ENCODE measurements at regions not wholly inside any gene's neighbourhood (a gene's known extent, or its start where the extent isn't known, plus 50 kb on each side); places are given as distances from the start of the nearest gene placed in this dataset.

DNA sequence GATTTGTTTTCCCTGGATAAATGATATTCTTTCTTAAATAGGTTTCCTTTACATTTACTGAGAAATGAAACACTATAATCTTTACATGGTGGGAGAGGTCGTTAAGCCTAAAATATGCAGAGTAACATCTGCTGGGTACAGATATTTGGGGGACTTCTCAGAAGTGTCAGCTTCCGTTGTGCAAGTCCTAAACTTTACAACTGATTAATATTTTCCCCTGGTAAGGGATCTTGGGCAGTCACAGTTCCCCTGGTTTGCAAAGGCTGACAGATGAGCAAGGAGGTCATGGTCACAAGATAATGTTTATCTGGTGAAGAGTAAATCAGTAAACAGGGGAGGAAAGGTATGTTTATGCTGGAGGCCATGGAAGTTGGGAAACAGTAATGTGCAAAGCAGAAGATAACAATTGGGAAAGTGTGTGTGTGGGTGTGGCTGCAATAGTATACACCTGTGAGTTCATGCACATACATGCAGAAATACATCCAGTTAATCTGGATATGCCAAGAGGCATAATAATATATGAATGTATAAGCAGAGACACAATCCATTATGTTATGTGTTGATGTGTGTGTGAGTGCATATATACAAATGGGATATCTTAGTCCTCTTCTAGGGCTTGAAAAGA is 508.2 kb upstream of the FAM241A start:
- TF ChIP-seq, protein P1, sequence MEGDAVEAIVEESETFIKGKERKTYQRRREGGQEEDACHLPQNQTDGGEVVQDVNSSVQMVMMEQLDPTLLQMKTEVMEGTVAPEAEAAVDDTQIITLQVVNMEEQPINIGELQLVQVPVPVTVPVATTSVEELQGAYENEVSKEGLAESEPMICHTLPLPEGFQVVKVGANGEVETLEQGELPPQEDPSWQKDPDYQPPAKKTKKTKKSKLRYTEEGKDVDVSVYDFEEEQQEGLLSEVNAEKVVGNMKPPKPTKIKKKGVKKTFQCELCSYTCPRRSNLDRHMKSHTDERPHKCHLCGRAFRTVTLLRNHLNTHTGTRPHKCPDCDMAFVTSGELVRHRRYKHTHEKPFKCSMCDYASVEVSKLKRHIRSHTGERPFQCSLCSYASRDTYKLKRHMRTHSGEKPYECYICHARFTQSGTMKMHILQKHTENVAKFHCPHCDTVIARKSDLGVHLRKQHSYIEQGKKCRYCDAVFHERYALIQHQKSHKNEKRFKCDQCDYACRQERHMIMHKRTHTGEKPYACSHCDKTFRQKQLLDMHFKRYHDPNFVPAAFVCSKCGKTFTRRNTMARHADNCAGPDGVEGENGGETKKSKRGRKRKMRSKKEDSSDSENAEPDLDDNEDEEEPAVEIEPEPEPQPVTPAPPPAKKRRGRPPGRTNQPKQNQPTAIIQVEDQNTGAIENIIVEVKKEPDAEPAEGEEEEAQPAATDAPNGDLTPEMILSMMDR (IDR thresholded peaks at IDR 0.05) = no peak
- ATAC-seq (no peak), FAIRE-seq (no peak), DNase-seq (no peak)
- H3K27me3 ChIP-seq = peaks cover 0 to 4% (median 0%) of the 10 kb centered on the region in 4 donors
- no peak overlapping the region for H3K4me3 ChIP-seq
- no peaks in the 10 kb centered on the region for H3K4me1 ChIP-seq
- 14 to 19% methylated on average over 2 of the region's 2 CpGs for whole genome bisulfite sequencing, 2 donors
- no peaks in the 10 kb centered on the region for H3K36me3 ChIP-seq
- H3K9me3 ChIP-seq = no peaks in the 10 kb centered on the region
- H3K27ac ChIP-seq = no peak overlapping the region
- intact Hi-C loops (cut with DNase I) = loop anchor here in 1 of 3 donors (5.0 kb wide), 1 partner anchor 220 kb away; no protein-coding TSS in a partner anchor

DNA sequence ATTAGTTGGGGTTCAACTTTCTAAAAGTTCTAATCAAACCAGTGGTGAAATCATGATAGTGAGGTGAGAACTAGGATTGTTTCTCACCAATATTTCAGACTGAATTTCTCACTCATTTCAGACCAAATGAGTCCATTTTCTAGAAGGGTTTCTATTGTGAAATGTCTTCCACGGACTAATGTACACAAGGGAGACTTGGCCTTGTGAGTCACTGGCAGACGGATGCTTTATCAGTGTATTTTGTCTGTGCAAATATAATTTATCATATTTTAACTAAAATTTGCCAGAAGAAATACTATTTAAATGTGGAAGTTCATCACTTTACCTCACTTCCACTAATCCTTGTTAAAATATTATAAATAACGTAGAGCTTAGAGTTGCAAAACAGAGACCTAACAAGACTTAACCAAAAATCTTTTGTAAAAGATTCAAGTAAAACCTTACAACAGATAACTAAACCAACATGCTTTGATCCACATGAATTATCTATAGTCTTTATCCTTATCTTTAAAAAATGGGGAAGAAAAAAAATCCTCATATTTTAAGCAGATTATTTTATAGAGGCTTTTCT is 506.0 kb upstream of the FAM241A start:
- ATAC-seq (no peak), DNase-seq (no peak), FAIRE-seq (no peak)
- TF ChIP-seq, protein P1 (IDR thresholded peaks at IDR 0.05) = no peak
- H3K9me3 ChIP-seq = no peaks in the 10 kb centered on the region
- H3K27me3 ChIP-seq = peaks cover 0 to 4% (median 0%) of the 10 kb centered on the region in 4 donors
- no peaks in the 10 kb centered on the region for H3K4me1 ChIP-seq
- no peak overlapping the region for H3K4me3 ChIP-seq
- H3K27ac ChIP-seq = no peak overlapping the region
- intact Hi-C loops (cut with DNase I) = loop anchor here in 1 of 3 donors (5.0 kb wide), 1 partner anchor 218 kb away; no protein-coding TSS in a partner anchor
- no peaks in the 10 kb centered on the region for H3K36me3 ChIP-seq
- WGBS, 2 donors = 24 to 33% methylated on average over 3 of the region's 3 CpGs

DNA sequence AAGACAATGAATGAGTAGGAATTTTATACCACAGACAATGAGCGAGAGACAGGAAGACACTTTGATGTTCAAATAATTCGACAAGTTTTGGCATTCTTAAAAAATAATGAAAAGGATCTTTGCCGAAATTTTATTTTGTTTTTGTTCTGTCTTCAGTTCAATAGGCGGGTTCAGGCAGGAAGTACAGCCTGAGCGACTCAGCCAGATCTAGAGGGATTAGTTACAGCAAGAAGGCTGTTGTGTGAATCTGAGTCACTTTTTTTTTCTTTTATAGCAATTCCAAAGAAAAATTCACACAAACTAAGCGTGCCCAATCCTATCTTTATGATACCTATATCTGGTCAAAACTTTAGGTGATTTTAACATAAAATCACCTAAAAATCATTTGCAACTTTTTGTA is 505.4 kb upstream of the FAM241A start:
- Histone ChIP-seq H3K27me3 (peaks cover 0 to 4% (median 0%) of the 10 kb centered on the region in 4 donors), H3K4me3 (no peak overlapping the region), H3K9me3 (no peaks in the 10 kb centered on the region), H3K36me3 (no peaks in the 10 kb centered on the region), H3K27ac (no peak overlapping the region), H3K4me1 (no peaks in the 10 kb centered on the region)
- TF ChIP-seq, protein P1 (IDR thresholded peaks at IDR 0.05) = no peak
- FAIRE-seq (no peak), ATAC-seq (no peak), DNase-seq (no peak)
- intact Hi-C loops (cut with DNase I) = loop anchor here in 1 of 3 donors (5.0 kb wide), 2 partner anchors 217 to 397 kb away; no protein-coding TSS in a partner anchor
- 42 to 53% methylated on average over 6 of the region's 6 CpGs for WGBS, 2 donors

DNA sequence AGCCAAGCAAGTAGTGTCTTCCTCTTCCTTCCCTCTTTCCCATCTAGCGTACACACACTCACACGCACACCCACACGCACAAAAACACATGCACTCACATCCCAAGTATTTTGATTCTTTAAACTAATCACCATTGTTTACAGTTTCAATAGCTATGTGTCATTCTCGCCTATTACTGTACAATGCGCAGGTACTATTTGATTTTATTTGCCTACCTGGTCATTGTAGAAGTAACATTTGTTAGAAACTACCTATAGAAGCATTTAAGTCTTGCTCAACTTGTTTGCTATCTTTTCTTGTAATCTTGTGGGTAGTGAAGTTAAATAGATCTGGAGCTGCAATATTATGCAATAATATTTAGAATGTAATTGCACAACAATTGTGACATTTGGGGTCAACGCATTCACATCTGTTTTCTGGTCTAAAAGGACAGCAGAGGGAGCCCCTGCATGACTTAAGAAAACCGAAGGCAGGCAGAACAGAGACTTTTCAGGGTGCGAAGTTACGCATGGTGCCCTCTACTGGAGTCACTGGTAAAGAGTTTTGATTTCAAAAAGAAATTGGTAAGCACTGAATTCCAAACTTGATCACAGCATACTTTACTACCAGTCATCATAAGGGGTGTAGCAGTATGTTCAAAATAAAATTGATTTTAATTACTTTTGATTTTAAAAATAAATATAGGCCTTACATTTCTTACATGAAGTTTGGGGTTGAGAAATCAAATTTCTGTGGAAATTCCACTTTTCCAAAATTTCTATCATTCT is 503.3 kb upstream of the FAM241A start:
- FAIRE-seq = peak; percentile 90
- Histone ChIP-seq H3K4me3 (no peak overlapping the region), H3K4me1 (no peaks in the 10 kb centered on the region), H3K36me3 (no peaks in the 10 kb centered on the region), H3K27ac (no peak overlapping the region), H3K9me3 (no peaks in the 10 kb centered on the region), H3K27me3 (no peaks in the 10 kb centered on the region)
- 29 to 36% methylated on average over 9 of the region's 9 CpGs for WGBS, 2 donors
- peak in 3 of 6 donors; percentile 48 to 64 (median 57) for DNase-seq
- TF ChIP-seq, protein P1 (IDR thresholded peaks at IDR 0.05) = peak; percentile 46 to 68 (median 62)
- ATAC-seq = peak; percentile 70 to 100 (median 96)
- intact Hi-C loops (cut with DNase I) = loop anchor here in 1 of 3 donors (5.0 kb wide), 1 partner anchor 395 kb away; no protein-coding TSS in a partner anchor
